Liver (tissue), 8 donors: ENCODE measurements at regions not wholly inside any gene's neighbourhood (a gene's known extent, or its start where the extent isn't known, plus 50 kb on each side); places are given as distances from the start of the nearest gene placed in this dataset.

ENCODE experiments used
- DNase-seq: peaks from one replicate; pipeline ENCODE4 v3.0.0-alpha.2; 2017; ENCODE audit warnings: low spot score
- H3K27ac ChIP-seq, 2 donors: one replicate each; pipeline ENCODE4 v1.7.0; 2013; ENCODE audit warnings: inconsistent platforms in 2 of 2, low read length in 2 of 2, control low read depth in 1 of 2, low read depth in 1 of 2, mild to moderate bottlenecking in 1 of 2
- H3K27me3 ChIP-seq, 4 donors: one replicate each; pipeline versions ENCODE4 v1.6.1 to v1.7.0; 2013; ENCODE audit warnings: low read length in 3 of 4, inconsistent platforms in 1 of 4, mild to moderate bottlenecking in 1 of 4, moderate library complexity in 1 of 4; ENCODE audit not compliant: control insufficient read depth in 4 of 4, insufficient read depth in 4 of 4
- H3K36me3 ChIP-seq, 4 donors: one replicate each; pipeline versions ENCODE4 v1.6.1 to v1.7.0; 2013; ENCODE audit warnings: low read length in 3 of 4, mild to moderate bottlenecking in 3 of 4, low read depth in 1 of 4, moderate library complexity in 1 of 4; ENCODE audit not compliant: control insufficient read depth in 4 of 4, insufficient read depth in 3 of 4
- H3K4me1 ChIP-seq, 4 donors: one replicate each; pipeline versions ENCODE4 v1.6.1 to v1.7.0; 2013; ENCODE audit warnings: low read length in 3 of 4, mild to moderate bottlenecking in 3 of 4, moderate library complexity in 1 of 4; ENCODE audit not compliant: control insufficient read depth in 4 of 4, insufficient read depth in 4 of 4
- H3K4me3 ChIP-seq, 3 donors: one replicate each; pipeline versions ENCODE4 v1.6.1 to v1.7.0; 2013; ENCODE audit warnings: low read length in 3 of 3, control low read depth in 1 of 3, low read depth in 1 of 3, mild to moderate bottlenecking in 1 of 3
- H3K9ac ChIP-seq, 2 donors: one replicate each; pipeline ENCODE4 v1.7.0; 2013; ENCODE audit warnings: low read length in 2 of 2, mild to moderate bottlenecking in 2 of 2, moderate library complexity in 2 of 2, control low read depth in 1 of 2, low read depth in 1 of 2
- H3K9me3 ChIP-seq, 4 donors: one replicate each; pipeline versions ENCODE4 v1.6.1 to v1.7.0; 2013; ENCODE audit warnings: low read length in 3 of 4; ENCODE audit not compliant: control insufficient read depth in 4 of 4
- EGR1 ChIP-seq, 2 donors: IDR thresholded peaks; 2 replicates each; pipeline ENCODE4 v1.6.1; 2016 to 2018; ENCODE audit warnings: antibody characterized with exemption in 2 of 2, low read depth in 2 of 2
- FOXA1 ChIP-seq: IDR thresholded peaks from 2 replicates; pipeline ENCODE4 v1.6.1; 2016; ENCODE audit warnings: antibody characterized with exemption
- FOXA2 ChIP-seq: IDR thresholded peaks from 2 replicates; pipeline ENCODE4 v1.6.1; 2016; ENCODE audit warnings: antibody characterized with exemption
- GABPA ChIP-seq, 2 donors: IDR thresholded peaks in 1 of 2; conservative IDR thresholded peaks in 1 of 2; 2 replicates each; pipeline ENCODE4 v1.6.1; 2016; ENCODE audit warnings: antibody characterized with exemption in 2 of 2, mild to moderate bottlenecking in 1 of 2, moderate library complexity in 1 of 2
- HNF4A ChIP-seq, 2 donors: conservative IDR thresholded peaks; 2 replicates each; pipeline ENCODE4 v1.6.1; 2016; ENCODE audit warnings: antibody characterized with exemption in 2 of 2, mild to moderate bottlenecking in 2 of 2
- HNF4G ChIP-seq: IDR thresholded peaks from 2 replicates; pipeline ENCODE4 v1.6.1; 2016; ENCODE audit warnings: antibody characterized with exemption
- JUND ChIP-seq, 2 donors: IDR thresholded peaks; 2 replicates each; pipeline ENCODE4 v1.6.1; 2016; ENCODE audit warnings: antibody characterized with exemption in 2 of 2
- NR2F2 ChIP-seq: IDR thresholded peaks from 2 replicates; pipeline ENCODE4 v1.6.1; 2016; ENCODE audit warnings: antibody characterized with exemption
- RAD21 ChIP-seq, 2 donors: IDR thresholded peaks; 2 replicates each; pipeline ENCODE4 v1.6.1; 2016; ENCODE audit warnings: antibody characterized with exemption in 2 of 2, mild to moderate bottlenecking in 2 of 2
- RXRA ChIP-seq, 2 donors: IDR thresholded peaks; 2 replicates each; pipeline ENCODE4 v1.6.1; 2017 to 2018; ENCODE audit warnings: antibody characterized with exemption in 2 of 2, mild to moderate bottlenecking in 1 of 2
- SP1 ChIP-seq: IDR thresholded peaks from 2 replicates; pipeline ENCODE4 v1.6.1; 2018; ENCODE audit warnings: antibody characterized with exemption, mild to moderate bottlenecking
- TAF1 ChIP-seq: conservative IDR thresholded peaks from 2 replicates; pipeline ENCODE4 v1.6.1; 2016; ENCODE audit warnings: antibody characterized with exemption, mild to moderate bottlenecking
- YY1 ChIP-seq: IDR thresholded peaks from 2 replicates; pipeline ENCODE4 v1.6.1; 2016; ENCODE audit warnings: antibody characterized with exemption, mild to moderate bottlenecking
- WGBS: extraction: QIAGEN DNeasy Blood & Tissue Kit; methylation state at CpG from one replicate; pipeline ENCODE4 v1.1.7; 2013; 5-methylcytosine and 5-hydroxymethylcytosine counted together
- TF ChIP-seq, protein P1 (sequence below): IDR thresholded peaks from 2 replicates; pipeline ENCODE4 v1.6.1; 2016; ENCODE audit warnings: antibody characterized with exemption
- TF ChIP-seq, protein P2 (sequence below): IDR thresholded peaks from 2 replicates; pipeline ENCODE4 v1.6.1; 2016; ENCODE audit warnings: antibody characterized with exemption
- TF ChIP-seq, protein P3 (sequence below): fragments of 150-350 bp; IDR thresholded peaks from 2 replicates; pipeline ENCODE4 v1.5.1; 2017; ENCODE audit warnings: improper control_type of control experiment, low read depth, low read length; ENCODE audit not compliant: missing input control
- TF ChIP-seq, protein P4 (sequence below): IDR thresholded peaks from 2 replicates; pipeline ENCODE4 v1.6.1; 2016; ENCODE audit warnings: antibody characterized with exemption, mild to moderate bottlenecking
- donor health status: healthy.
- donor health status: healthy.
- donor health status: healthy.
- donor health status: healthy.
- donor health status: healthy.

DNA sequence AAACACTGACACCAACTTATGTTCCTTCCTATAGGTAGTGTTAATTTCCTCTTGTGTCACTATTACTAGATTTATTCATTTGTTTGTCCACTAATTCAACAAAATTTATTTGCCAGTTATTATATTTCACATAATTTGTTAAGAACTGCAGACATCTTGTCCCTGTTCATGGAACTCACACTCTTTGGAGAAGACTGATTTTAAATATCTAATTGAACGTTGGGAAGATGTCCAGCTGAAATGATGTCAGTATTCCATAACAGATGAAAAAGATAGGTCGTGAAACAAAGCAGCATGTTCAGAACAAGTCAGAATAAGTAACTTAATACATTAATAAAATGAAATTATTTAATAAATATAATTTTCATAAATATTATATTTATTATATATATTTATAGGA lies 873.1 kb upstream of the PHF14 start:
- no peak overlapping the region for H3K9ac ChIP-seq
- H3K27me3 ChIP-seq, result no peaks in the 10 kb centered on the region
- 69% methylated on average over 2 of the region's 2 CpGs for WGBS
- no peaks in the 10 kb centered on the region for H3K36me3 ChIP-seq
- TF ChIP-seq RAD21 (IDR thresholded peaks at IDR 0.05), result no peak
- no peak for TF ChIP-seq EGR1 (IDR thresholded peaks at IDR 0.05; ENCODE audit: low read depth in 2 of 2)
- no peak for TF ChIP-seq TAF1
- TF ChIP-seq, protein P1, sequence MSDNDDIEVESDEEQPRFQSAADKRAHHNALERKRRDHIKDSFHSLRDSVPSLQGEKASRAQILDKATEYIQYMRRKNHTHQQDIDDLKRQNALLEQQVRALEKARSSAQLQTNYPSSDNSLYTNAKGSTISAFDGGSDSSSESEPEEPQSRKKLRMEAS, result no peak
- no peak for TF ChIP-seq YY1
- no peak for TF ChIP-seq RXRA (IDR thresholded peaks at IDR 0.05)
- no peak for TF ChIP-seq GABPA (IDR thresholded peaks at IDR 0.05 in 1 of 2, conservative IDR thresholded peaks at IDR 0.05 in 1 of 2)
- no peak for TF ChIP-seq JUND (IDR thresholded peaks at IDR 0.05)
- TF ChIP-seq SP1, result no peak
- no peak for TF ChIP-seq FOXA2
- TF ChIP-seq, protein P2, sequence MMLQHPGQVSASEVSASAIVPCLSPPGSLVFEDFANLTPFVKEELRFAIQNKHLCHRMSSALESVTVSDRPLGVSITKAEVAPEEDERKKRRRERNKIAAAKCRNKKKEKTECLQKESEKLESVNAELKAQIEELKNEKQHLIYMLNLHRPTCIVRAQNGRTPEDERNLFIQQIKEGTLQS, result no peak
- no peak for TF ChIP-seq NR2F2
- no peak for TF ChIP-seq HNF4G
- TF ChIP-seq, protein P3, sequence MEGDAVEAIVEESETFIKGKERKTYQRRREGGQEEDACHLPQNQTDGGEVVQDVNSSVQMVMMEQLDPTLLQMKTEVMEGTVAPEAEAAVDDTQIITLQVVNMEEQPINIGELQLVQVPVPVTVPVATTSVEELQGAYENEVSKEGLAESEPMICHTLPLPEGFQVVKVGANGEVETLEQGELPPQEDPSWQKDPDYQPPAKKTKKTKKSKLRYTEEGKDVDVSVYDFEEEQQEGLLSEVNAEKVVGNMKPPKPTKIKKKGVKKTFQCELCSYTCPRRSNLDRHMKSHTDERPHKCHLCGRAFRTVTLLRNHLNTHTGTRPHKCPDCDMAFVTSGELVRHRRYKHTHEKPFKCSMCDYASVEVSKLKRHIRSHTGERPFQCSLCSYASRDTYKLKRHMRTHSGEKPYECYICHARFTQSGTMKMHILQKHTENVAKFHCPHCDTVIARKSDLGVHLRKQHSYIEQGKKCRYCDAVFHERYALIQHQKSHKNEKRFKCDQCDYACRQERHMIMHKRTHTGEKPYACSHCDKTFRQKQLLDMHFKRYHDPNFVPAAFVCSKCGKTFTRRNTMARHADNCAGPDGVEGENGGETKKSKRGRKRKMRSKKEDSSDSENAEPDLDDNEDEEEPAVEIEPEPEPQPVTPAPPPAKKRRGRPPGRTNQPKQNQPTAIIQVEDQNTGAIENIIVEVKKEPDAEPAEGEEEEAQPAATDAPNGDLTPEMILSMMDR, result no peak
- H3K4me3 ChIP-seq, result no peak overlapping the region
- no peak for DNase-seq
- H3K4me1 ChIP-seq, result no peaks in the 10 kb centered on the region
- H3K27ac ChIP-seq, result no peak overlapping the region
- H3K9me3 ChIP-seq, result no peaks in the 10 kb centered on the region

DNA sequence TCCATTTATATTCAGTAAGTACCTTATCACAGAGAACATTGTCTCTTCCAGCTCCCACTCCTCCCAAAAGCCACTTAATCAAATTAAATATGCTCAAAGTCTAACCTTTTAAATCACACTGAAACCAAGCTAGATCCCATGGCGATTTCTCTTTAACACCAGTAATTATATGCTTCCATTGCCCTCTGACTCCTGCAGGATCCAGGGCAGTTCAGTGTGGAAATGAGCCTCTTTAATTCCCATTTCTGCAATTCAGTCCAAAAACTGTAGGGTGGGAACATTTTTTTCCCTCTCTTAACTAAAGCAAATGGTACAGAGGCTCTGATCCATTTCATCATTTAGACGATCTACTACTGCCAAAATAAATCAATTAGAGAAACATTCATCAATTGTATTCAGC lies 872.3 kb upstream of the PHF14 start:
- Histone ChIP-seq H3K4me1 (no peaks in the 10 kb centered on the region), H3K27ac (no peak overlapping the region), H3K9me3 (no peaks in the 10 kb centered on the region), H3K36me3 (no peaks in the 10 kb centered on the region), H3K4me3 (no peak overlapping the region), H3K27me3 (no peaks in the 10 kb centered on the region), H3K9ac (no peak overlapping the region)
- no peak for DNase-seq
- 75% methylated on average over 2 of the region's 2 CpGs for WGBS
- TF ChIP-seq, protein P1, result no peak
- TF ChIP-seq RAD21 (IDR thresholded peaks at IDR 0.05) (no peak), GABPA (IDR thresholded peaks at IDR 0.05 in 1 of 2, conservative IDR thresholded peaks at IDR 0.05 in 1 of 2) (no peak)

DNA sequence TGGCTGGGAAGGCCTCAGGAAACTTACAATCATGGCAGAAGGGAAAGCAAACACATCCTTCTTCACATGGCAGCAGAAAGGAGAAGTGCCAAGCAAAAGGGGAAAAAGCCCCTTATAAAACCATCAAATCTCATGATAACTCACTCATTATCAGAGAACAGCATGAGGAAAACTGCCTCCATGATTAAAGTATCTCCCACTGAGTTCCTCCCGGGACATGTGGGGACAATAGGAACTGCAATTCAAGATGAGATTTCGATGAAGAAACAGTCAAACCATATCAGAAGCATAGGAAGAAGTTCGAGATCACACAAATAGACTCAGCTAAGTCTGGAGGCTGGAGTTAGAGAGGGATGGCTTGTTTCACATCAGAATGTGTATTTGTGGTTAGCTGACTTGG lies 869.4 kb upstream of the PHF14 start:
- no peaks in the 10 kb centered on the region for H3K36me3 ChIP-seq
- no peak overlapping the region for H3K9ac ChIP-seq
- H3K27ac ChIP-seq, result no peak overlapping the region
- DNase-seq, result no peak
- H3K4me3 ChIP-seq, result no peak overlapping the region
- no peaks in the 10 kb centered on the region for H3K27me3 ChIP-seq
- 79% methylated on average over 3 of the region's 3 CpGs for WGBS
- peaks cover 0 to 5% (median 3%) of the 10 kb centered on the region in 4 donors for H3K4me1 ChIP-seq
- H3K9me3 ChIP-seq, result no peaks in the 10 kb centered on the region
- no peak for TF ChIP-seq EGR1 (IDR thresholded peaks at IDR 0.05; ENCODE audit: low read depth in 2 of 2)
- TF ChIP-seq, protein P2, result no peak
- no peak for TF ChIP-seq FOXA1
- no peak for TF ChIP-seq GABPA (IDR thresholded peaks at IDR 0.05 in 1 of 2, conservative IDR thresholded peaks at IDR 0.05 in 1 of 2)
- no peak for TF ChIP-seq RAD21 (IDR thresholded peaks at IDR 0.05)
- no peak for TF ChIP-seq HNF4G
- no peak for TF ChIP-seq HNF4A (conservative IDR thresholded peaks at IDR 0.05)
- TF ChIP-seq, protein P3, result no peak
- TF ChIP-seq, protein P4, sequence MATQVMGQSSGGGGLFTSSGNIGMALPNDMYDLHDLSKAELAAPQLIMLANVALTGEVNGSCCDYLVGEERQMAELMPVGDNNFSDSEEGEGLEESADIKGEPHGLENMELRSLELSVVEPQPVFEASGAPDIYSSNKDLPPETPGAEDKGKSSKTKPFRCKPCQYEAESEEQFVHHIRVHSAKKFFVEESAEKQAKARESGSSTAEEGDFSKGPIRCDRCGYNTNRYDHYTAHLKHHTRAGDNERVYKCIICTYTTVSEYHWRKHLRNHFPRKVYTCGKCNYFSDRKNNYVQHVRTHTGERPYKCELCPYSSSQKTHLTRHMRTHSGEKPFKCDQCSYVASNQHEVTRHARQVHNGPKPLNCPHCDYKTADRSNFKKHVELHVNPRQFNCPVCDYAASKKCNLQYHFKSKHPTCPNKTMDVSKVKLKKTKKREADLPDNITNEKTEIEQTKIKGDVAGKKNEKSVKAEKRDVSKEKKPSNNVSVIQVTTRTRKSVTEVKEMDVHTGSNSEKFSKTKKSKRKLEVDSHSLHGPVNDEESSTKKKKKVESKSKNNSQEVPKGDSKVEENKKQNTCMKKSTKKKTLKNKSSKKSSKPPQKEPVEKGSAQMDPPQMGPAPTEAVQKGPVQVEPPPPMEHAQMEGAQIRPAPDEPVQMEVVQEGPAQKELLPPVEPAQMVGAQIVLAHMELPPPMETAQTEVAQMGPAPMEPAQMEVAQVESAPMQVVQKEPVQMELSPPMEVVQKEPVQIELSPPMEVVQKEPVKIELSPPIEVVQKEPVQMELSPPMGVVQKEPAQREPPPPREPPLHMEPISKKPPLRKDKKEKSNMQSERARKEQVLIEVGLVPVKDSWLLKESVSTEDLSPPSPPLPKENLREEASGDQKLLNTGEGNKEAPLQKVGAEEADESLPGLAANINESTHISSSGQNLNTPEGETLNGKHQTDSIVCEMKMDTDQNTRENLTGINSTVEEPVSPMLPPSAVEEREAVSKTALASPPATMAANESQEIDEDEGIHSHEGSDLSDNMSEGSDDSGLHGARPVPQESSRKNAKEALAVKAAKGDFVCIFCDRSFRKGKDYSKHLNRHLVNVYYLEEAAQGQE, result no peak
- TF ChIP-seq NR2F2, result no peak
- TF ChIP-seq, protein P1, result no peak
- no peak for TF ChIP-seq SP1
- no peak for TF ChIP-seq RXRA (IDR thresholded peaks at IDR 0.05)
- TF ChIP-seq JUND (IDR thresholded peaks at IDR 0.05), result no peak
- no peak for TF ChIP-seq FOXA2
